PFSK-1 (cell line): ENCODE measurements at regions not wholly inside any gene's neighbourhood (a gene's known extent, or its start where the extent isn't known, plus 50 kb on each side); places are given as distances from the start of the nearest gene placed in this dataset.

Source experiments
- FOXP2 ChIP-seq: optimal IDR thresholded peaks from 2 replicates; pipeline ENCODE3; 2011; ENCODE audit warnings: borderline replicate concordance, control low read depth, inconsistent platforms; ENCODE audit not compliant: insufficient read depth; ENCODE audit errors: extremely low read length, extremely low read depth
- POLR2AphosphoS5 ChIP-seq: IDR thresholded peaks from 2 replicates; pipeline ENCODE4 v1.6.1; 2012; ENCODE audit warnings: low read depth, mild to moderate bottlenecking, control low read depth, low read length, moderate library complexity
- REST ChIP-seq, 2 experiments: IDR thresholded peaks; 2 replicates each; pipeline versions ENCODE4 v1.6.1 to v1.8.0; 2011 to 2012; ENCODE audit warnings: low read depth in 2 of 2, low read length in 2 of 2, control low read depth in 1 of 2, inconsistent platforms in 1 of 2, mild to moderate bottlenecking in 1 of 2, moderate library complexity in 1 of 2; ENCODE audit not compliant: insufficient read depth in 1 of 2
- SIN3A ChIP-seq: IDR thresholded peaks from 2 replicates; pipeline ENCODE4 v1.6.1; 2012; ENCODE audit warnings: mild to moderate bottlenecking, low read length, moderate library complexity, borderline replicate concordance; ENCODE audit not compliant: insufficient read depth
- TAF1 ChIP-seq: IDR thresholded peaks from 2 replicates; pipeline ENCODE4 v1.6.1; 2012; ENCODE audit warnings: low read length, control low read depth, borderline replicate concordance; ENCODE audit not compliant: insufficient read depth

GRCh38 chr5:125486634-125487033, 740.2 kb upstream of the ZNF608 start:
- TF ChIP-seq TAF1: no peak
- TF ChIP-seq POLR2AphosphoS5: no peak
- no peak for TF ChIP-seq SIN3A
- TF ChIP-seq REST (IDR thresholded peaks at IDR 0.05; ENCODE audit: insufficient read depth in 1 of 2, low read depth in 2 of 2, low read length in 2 of 2): no peak
- TF ChIP-seq FOXP2: no peak
